HG03521 (cell line): ENCODE measurements at regions not wholly inside any gene's neighbourhood (a gene's known extent, or its start where the extent isn't known, plus 50 kb on each side); places are given as distances from the start of the nearest gene placed in this dataset.
"Not testable (repeated sequence)": the region's sequence is repeated elsewhere in the genome, so short reads cannot be mapped to it uniquely, and the experiment has no call there.

ENCODE experiments used
- ATAC-seq: cut with Tn5 transposase; IDR thresholded peaks from one replicate; pipeline ENCODE4 v1.9.1; 2021; ENCODE audit warnings: mild to moderate bottlenecking, moderate library complexity; ENCODE audit not compliant: unreplicated experiment

GRCh38 chr16:88298181-88298832, 84.5 kb upstream of the ZNF469 start:
- ATAC-seq, result no peak

GRCh38 chr16:88298833-88299745, 83.7 kb upstream of the ZNF469 start:
- no peak for ATAC-seq

DNA sequence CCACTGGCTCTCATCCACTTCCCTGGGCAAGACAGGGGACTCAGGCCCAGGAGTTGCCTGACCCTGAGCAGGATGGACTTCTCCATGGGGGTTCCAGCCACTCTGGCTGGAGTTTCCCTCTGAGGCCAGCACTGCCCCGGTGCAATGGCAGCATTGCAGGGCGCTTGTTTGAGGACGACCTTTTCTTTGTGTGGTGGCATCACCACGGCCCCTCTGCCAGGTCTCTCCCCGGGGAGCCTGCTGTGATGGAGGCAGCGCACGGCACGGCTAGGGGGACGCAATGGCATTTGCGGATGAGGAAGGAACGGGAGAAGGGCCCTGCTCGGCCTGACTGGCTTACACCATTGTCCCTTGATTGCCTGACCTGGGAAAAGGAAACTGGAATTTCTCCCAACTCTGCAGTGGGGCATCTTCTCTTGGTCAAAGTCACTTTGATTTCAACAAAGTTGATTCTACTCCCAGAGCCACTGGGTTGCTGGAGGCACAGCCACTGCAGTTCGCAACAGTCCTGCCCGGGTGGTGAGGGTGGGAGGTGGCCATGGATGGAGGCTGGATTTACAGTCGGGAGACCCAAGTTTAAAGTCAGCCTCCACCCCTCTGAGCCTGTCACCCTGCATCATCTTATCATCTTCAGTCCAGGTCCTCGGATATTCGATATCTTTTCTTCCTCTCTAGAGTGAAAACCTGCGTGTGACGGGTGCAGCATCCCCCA, 82.9 kb upstream of the ZNF469 start:
- ATAC-seq, result no peak

GRCh38 chr16:88300463-88300835, 82.3 kb upstream of the ZNF469 start:
- ATAC-seq, result no peak

- ATAC-seq, result no peak
Measured at GRCh38 chr16:88301431-88301830, 81.3 kb upstream of the ZNF469 start.

- no peak for ATAC-seq
Measured at GRCh38 chr16:88301886-88302285, 80.9 kb upstream of the ZNF469 start.

DNA sequence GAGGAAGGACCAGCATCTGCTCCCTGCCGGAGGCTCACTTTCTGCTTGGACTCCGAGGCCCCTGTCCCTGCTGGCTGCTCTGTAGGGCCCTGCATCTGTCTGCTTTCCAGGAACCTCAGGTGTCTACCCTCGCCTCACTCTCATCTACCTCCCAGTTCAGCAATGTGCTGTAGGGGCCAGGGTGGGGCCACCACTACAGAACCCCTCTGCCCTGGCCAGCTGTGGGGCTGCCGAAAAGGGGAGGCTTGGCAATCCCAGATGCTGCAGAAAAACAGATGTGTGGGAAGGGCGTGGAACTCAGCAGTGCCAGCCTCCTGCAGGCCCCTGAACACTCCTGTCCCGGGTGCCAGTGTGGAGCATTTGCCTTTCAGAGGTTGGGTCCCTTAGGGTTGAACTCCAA, 80.1 kb upstream of the ZNF469 start:
- ATAC-seq, result no peak

DNA sequence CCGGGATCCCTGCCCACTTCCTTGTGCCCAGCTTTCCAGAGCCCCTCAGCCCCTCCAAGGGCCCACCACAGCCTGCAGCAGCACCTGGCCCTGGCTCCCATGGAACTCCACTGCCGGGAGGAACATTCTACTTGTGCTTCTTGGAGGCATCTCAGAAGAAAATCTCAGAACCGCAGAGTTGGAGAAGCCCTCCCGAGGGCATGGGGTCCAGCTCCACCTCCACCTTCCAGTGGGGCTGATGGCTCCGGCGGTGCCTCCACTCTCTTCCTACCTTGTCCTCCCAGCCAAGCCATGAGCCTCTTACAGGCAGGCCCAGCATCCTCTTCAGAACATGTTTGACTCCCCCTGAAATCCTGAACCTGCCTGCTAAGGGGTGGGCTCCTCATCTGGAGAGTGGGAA, 79.4 kb upstream of the ZNF469 start:
- ATAC-seq, result no peak

- ATAC-seq, result no peak
Measured at GRCh38 chr16:88303890-88304819, 78.6 kb upstream of the ZNF469 start.

DNA sequence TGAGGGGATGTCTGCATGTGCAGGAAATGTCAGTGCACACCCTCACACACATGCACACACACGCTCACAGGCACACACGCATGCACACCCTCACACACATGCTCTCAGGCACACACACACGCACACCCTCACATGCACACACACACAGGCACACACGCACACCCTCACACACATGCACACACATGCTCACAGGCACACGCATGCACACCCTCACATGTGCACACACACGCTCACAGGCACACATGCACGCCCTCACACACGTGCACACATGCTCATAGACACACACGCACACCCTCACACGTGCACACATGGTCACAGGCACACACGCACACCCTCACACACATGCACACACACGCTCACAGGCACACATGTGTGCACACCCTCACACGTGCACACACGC, 77.6 kb upstream of the ZNF469 start:
- no peak for ATAC-seq

DNA sequence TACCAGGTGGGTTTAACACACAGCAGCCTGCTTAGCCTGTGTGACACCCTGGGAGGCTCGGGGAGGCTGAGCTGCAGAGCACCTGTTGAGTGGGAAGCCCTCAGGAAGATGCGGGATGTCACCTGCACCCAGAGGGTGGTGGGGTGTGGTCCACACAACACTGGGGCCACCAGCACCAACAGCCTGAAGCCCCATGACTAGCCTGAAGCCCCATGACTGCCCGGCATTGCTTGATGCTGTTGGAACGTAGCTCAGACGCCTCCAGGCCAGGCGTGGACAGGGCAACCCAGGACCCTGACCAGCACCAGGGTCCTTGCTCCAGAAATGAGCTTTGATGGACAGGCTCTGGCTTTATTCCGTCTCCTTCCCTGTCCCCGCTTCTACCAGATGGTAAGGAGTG, 76.3 kb upstream of the ZNF469 start:
- ATAC-seq, result no peak

GRCh38 chr16:88306860-88307545, 75.8 kb upstream of the ZNF469 start:
- no peak for ATAC-seq

GRCh38 chr16:88308441-88309173, 74.2 kb upstream of the ZNF469 start:
- ATAC-seq, result no peak

DNA sequence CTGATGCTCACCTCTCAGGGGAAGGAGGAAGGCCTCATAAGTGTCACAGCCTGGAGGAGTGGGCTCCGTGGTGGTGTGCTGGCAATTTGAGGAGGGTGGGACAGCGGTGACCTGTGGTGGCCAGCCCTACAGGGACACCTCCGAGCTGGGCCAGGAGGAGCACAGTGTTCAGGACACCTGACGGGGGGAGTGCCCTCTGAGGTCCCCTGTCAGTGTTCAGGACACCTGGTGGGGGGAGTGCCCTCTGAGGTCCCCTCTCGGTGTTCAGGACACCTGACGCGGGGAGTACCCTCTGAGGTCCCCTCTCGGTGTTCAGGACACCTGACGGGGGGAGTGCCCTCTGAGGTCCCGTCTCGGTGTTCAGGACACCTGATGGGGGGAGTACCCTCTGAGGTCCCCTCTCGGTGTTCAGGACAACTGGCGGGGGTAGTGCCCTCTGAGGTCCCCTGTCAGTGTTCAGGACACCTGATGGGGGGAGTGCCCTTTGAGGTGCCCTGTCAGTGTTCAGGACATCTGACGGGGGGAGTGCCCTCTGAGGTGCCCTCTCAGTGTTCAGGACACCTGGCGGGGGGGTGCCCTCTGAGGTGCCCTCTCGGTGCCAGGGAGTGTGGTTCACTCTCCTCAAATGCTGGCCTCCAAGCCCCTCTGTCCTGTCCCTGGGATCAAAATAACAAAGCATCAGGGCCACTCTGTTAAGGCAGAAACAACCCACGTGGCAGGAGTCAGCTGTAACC, 73.4 kb upstream of the ZNF469 start:
- ATAC-seq, result no peak

GRCh38 chr16:88309908-88310265, 72.9 kb upstream of the ZNF469 start:
- ATAC-seq, result no peak

DNA sequence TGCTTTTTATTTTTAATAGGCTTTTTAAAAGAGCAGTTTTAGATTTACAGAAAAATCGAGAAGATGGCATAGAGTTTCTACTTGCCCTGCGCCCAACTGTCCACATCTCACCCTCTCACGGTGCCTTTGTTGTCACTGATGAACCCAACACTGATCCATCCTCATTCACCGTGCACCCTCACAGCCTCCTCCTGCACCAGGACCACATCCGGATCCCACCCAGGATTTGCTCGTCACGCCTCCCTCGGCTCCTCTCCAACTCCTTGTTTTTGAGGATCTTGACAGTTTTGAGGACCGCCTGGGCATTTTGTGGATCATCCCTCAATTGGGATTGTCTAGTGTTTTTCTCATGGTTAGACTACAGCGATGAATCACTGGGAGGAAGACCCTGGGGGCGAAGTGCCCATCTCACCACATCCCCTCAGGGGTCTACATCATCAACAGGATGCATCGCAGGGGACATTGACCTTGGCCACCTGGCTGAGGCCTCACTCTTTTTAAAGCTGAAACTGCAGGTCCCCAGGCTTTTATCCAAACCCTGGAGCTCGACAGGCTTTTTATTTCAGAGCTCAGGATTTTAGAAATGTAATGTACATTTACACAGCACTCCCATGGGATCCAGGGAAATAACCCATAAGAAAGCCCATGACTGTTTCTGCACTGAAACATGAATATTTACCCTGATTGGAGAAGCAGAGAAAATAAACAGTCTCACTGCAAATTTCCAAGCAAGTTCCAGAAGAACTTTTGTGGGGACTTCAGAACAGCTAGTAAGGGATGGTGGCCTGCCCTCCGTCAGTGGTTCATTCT, 71.8 kb upstream of the ZNF469 start:
- ATAC-seq, result no peak

DNA sequence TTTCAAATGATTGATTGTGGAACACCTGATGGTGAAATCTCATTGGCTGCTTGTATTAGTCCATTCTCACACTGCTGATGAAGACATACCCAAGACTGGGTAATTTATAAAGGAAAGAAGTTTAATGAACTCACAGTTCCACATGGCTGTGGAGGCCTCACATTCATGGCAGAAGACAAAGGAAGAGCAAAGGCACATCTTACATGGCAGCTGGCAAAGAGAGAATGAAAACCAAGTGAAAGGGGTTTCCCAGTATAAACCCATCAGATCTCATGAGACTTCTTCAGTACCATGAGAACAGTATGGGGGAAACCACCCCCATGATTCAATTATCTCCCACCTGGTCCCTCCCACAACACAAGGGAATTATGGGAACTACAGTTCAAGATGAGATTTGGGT, 70.9 kb upstream of the ZNF469 start:
- not testable (repeated sequence) for ATAC-seq

- ATAC-seq, result no peak
Measured at GRCh38 chr16:88312732-88313131, 70.0 kb upstream of the ZNF469 start.
